ENCODE measurements at regions not wholly inside any gene's neighbourhood (a gene's known extent, or its start where the extent isn't known, plus 50 kb on each side); places are given as distances from the start of the nearest gene placed in this dataset.

- no peak overlapping the region for H2AFZ ChIP-seq (ENCODE audit: low read depth, low read length)
- intact Hi-C loops (cut with micrococcal nuclease) = no loop called here
- H3K27ac ChIP-seq (ENCODE audit: insufficient read depth, low read depth, low read length) = no peak overlapping the region
- H3K9me1 ChIP-seq (replicated peaks; ENCODE audit: control insufficient read depth, extremely low read depth, insufficient read depth, low read length) = no peaks in the 10 kb centered on the region
- H3K4me2 ChIP-seq (ENCODE audit: insufficient read depth, low read length) = no peak overlapping the region
- H3K79me2 ChIP-seq (ENCODE audit: control insufficient read depth, insufficient read depth, low read length) = no peaks in the 10 kb centered on the region
- no peak overlapping the region for H3K9ac ChIP-seq (replicated peaks; ENCODE audit: extremely low read depth, insufficient read depth, low read length)
- BruUV-seq (replicated peaks) = no TSS peak
- POLR2A ChIA-PET = no interaction called here
- CTCF ChIA-PET = no interaction called here
- H3K27me3 ChIP-seq (ENCODE audit: control insufficient read depth in 2 of 2, insufficient read depth in 2 of 2, low read length in 2 of 2) = no peaks in the 10 kb centered on the region
- H3K4me3 ChIP-seq (replicated peaks in 1 of 3; ENCODE audit: insufficient read depth in 1 of 3, low read depth in 1 of 3, low read length in 3 of 3) = no peak overlapping the region
- H3K36me3 ChIP-seq (ENCODE audit: control insufficient read depth in 2 of 2, extremely low read depth in 1 of 2, insufficient read depth in 2 of 2, low read length in 2 of 2) = no peaks in the 10 kb centered on the region
- dilution Hi-C loops (cut with MboI; ENCODE audit: extremely low pct_ligation_motif_present, low sequenced_read_pairs) = no loop called here
- H4K20me1 ChIP-seq (replicated peaks; ENCODE audit: control insufficient read depth, extremely low read depth, insufficient read depth, low read length) = no peaks in the 10 kb centered on the region
- no peak for TF ChIP-seq CTCF (IDR thresholded peaks at IDR 0.05; ENCODE audit: extremely low read depth in 1 of 2, insufficient read depth in 1 of 2, low read depth in 1 of 2, low read length in 2 of 2)
- TF ChIP-seq MYC (IDR thresholded peaks at IDR 0.05; ENCODE audit: low read depth, low read length) = no peak
- TF ChIP-seq FOS (IDR thresholded peaks at IDR 0.05; ENCODE audit: borderline replicate concordance, insufficient read depth, low read length) = no peak
- no peak for TF ChIP-seq POLR2AphosphoS5 (IDR thresholded peaks at IDR 0.05; ENCODE audit: insufficient read depth, low read depth, low read length)
- no peak for TF ChIP-seq MAX (IDR thresholded peaks at IDR 0.05; ENCODE audit: insufficient read depth, insufficient read length)
- no peak for TF ChIP-seq POLR2A (IDR thresholded peaks at IDR 0.05; ENCODE audit: low read depth, low read length)
- no peak for TF ChIP-seq EZH2 (IDR thresholded peaks at IDR 0.05; ENCODE audit: borderline replicate concordance, low read depth, low read length, severe bottlenecking)
- no peak for TF ChIP-seq GATA2 (IDR thresholded peaks at IDR 0.05; ENCODE audit: insufficient read depth, insufficient read length, low read depth, low read length)
- TF ChIP-seq JUN (IDR thresholded peaks at IDR 0.05; ENCODE audit: borderline replicate concordance, insufficient read depth, insufficient read length, low read depth) = no peak
- H3K9me3 ChIP-seq (replicated peaks; ENCODE audit: control insufficient read depth, insufficient read depth, low read length) = no peaks in the 10 kb centered on the region
- no peak for FAIRE-seq
- H3K4me1 ChIP-seq (ENCODE audit: control insufficient read depth, extremely low read depth, insufficient read depth, low read length) = no peaks in the 10 kb centered on the region
- no peak for DNase-seq (ENCODE audit: low read depth, low spot score)
Observed at GRCh38 chr12:107492393-107493134, 193.0 kb upstream of the PWP1 start.
